ENCODE measurements at regions not wholly inside any gene's neighbourhood (a gene's known extent, or its start where the extent isn't known, plus 50 kb on each side); places are given as distances from the start of the nearest gene placed in this dataset.

- no peaks in the 10 kb centered on the region for H3K27me3 Mint-ChIP-seq
- no peak overlapping the region for H3K27ac Mint-ChIP-seq
- no peaks in the 10 kb centered on the region for H3K4me1 Mint-ChIP-seq (ENCODE audit: low read depth)
- H3K4me3 Mint-ChIP-seq (ENCODE audit: low read depth), result no peak overlapping the region
- H3K9me3 Mint-ChIP-seq (ENCODE audit: low read depth), result peaks cover 36% of the 10 kb centered on the region
- TF ChIP-seq CTCF (IDR thresholded peaks at IDR 0.05; ENCODE audit: unreplicated experiment), result no peak
- DNase-seq (ENCODE audit: low spot score, unreplicated experiment), result no peak
- no peaks in the 10 kb centered on the region for H3K36me3 Mint-ChIP-seq (ENCODE audit: insufficient read depth)
Measured at GRCh38 chr7:113548561-113548960, 370.2 kb downstream of the PPP1R3A start.

- H3K36me3 Mint-ChIP-seq (ENCODE audit: insufficient read depth), result no peaks in the 10 kb centered on the region
- H3K4me1 Mint-ChIP-seq (ENCODE audit: low read depth), result no peaks in the 10 kb centered on the region
- peaks cover 33% of the 10 kb centered on the region for H3K9me3 Mint-ChIP-seq (ENCODE audit: low read depth)
- H3K27me3 Mint-ChIP-seq, result no peaks in the 10 kb centered on the region
- no peak for DNase-seq (ENCODE audit: low spot score, unreplicated experiment)
- no peak for TF ChIP-seq CTCF (IDR thresholded peaks at IDR 0.05; ENCODE audit: unreplicated experiment)
- H3K27ac Mint-ChIP-seq, result no peak overlapping the region
- H3K4me3 Mint-ChIP-seq (ENCODE audit: low read depth), result no peak overlapping the region
Measured at GRCh38 chr7:113548137-113548536, 370.7 kb downstream of the PPP1R3A start.

- peaks cover 35% of the 10 kb centered on the region for H3K9me3 Mint-ChIP-seq (ENCODE audit: low read depth)
- no peak for TF ChIP-seq CTCF (IDR thresholded peaks at IDR 0.05; ENCODE audit: unreplicated experiment)
- no peak overlapping the region for H3K27ac Mint-ChIP-seq
- no peak for DNase-seq (ENCODE audit: low spot score, unreplicated experiment)
- no peaks in the 10 kb centered on the region for H3K4me1 Mint-ChIP-seq (ENCODE audit: low read depth)
- H3K36me3 Mint-ChIP-seq (ENCODE audit: insufficient read depth), result no peaks in the 10 kb centered on the region
- no peaks in the 10 kb centered on the region for H3K27me3 Mint-ChIP-seq
- no peak overlapping the region for H3K4me3 Mint-ChIP-seq (ENCODE audit: low read depth)
Measured at GRCh38 chr7:113521468-113521867, 397.3 kb downstream of the PPP1R3A start.

- no peak for DNase-seq (ENCODE audit: low spot score, unreplicated experiment)
- H3K9me3 Mint-ChIP-seq (ENCODE audit: low read depth), result peaks cover 34% of the 10 kb centered on the region
- H3K36me3 Mint-ChIP-seq (ENCODE audit: insufficient read depth), result no peaks in the 10 kb centered on the region
- no peak overlapping the region for H3K4me3 Mint-ChIP-seq (ENCODE audit: low read depth)
- no peak for TF ChIP-seq CTCF (IDR thresholded peaks at IDR 0.05; ENCODE audit: unreplicated experiment)
- H3K27ac Mint-ChIP-seq, result no peak overlapping the region
- no peaks in the 10 kb centered on the region for H3K4me1 Mint-ChIP-seq (ENCODE audit: low read depth)
- no peaks in the 10 kb centered on the region for H3K27me3 Mint-ChIP-seq
Measured at GRCh38 chr7:113519472-113519871, 399.3 kb downstream of the PPP1R3A start.

GRCh38 chr7:113504691-113505090 lies 386.3 kb upstream of the SMIM30 start:
- no peaks in the 10 kb centered on the region for H3K27me3 Mint-ChIP-seq
- H3K9me3 Mint-ChIP-seq (ENCODE audit: low read depth), result peaks cover 52% of the 10 kb centered on the region
- no peak overlapping the region for H3K27ac Mint-ChIP-seq
- no peak for TF ChIP-seq CTCF (IDR thresholded peaks at IDR 0.05; ENCODE audit: unreplicated experiment)
- H3K4me1 Mint-ChIP-seq (ENCODE audit: low read depth), result no peaks in the 10 kb centered on the region
- H3K36me3 Mint-ChIP-seq (ENCODE audit: insufficient read depth), result peaks cover 2% of the 10 kb centered on the region
- DNase-seq (ENCODE audit: low spot score, unreplicated experiment), result no peak
- H3K4me3 Mint-ChIP-seq (ENCODE audit: low read depth), result no peak overlapping the region
